Skin of body (tissue), 1 donor: ENCODE measurements at regions not wholly inside any gene's neighbourhood (a gene's known extent, or its start where the extent isn't known, plus 50 kb on each side); places are given as distances from the start of the nearest gene placed in this dataset.
"Not testable (repeated sequence)": the region's sequence is repeated elsewhere in the genome, so short reads cannot be mapped to it uniquely, and the experiment has no call there.

ENCODE experiments used
- DNase-seq: peaks from one replicate; lab custom pipeline; 2025; lab: John Stamatoyannopoulos, UW

- not testable (repeated sequence) for DNase-seq
These were observed 532.4 kb downstream of the KIF20B start for GRCh38 chr10:90233805-90234204.

GRCh38 chr10:90245623-90246022, 544.2 kb downstream of the KIF20B start:
- DNase-seq, result no peak

- DNase-seq, result not testable (repeated sequence)
These were observed 549.4 kb downstream of the KIF20B start for GRCh38 chr10:90250784-90251183.

GRCh38 chr10:90269699-90270098, 568.3 kb downstream of the KIF20B start:
- DNase-seq, result no peak

GRCh38 chr10:90274721-90275468, 573.5 kb downstream of the KIF20B start:
- DNase-seq, result no peak

- no peak for DNase-seq
These were observed 575.6 kb downstream of the KIF20B start for GRCh38 chr10:90276894-90277475.

- no peak for DNase-seq
These were observed 571.4 kb downstream of the HTR7 start for GRCh38 chr10:90286406-90286805.

GRCh38 chr10:90286941-90287340, 570.9 kb downstream of the HTR7 start:
- no peak for DNase-seq

- DNase-seq, result peak; percentile 35
These were observed 569.4 kb downstream of the HTR7 start for GRCh38 chr10:90288391-90288933.

- DNase-seq, result no peak
These were observed 568.8 kb downstream of the HTR7 start for GRCh38 chr10:90289037-90289436.

- DNase-seq, result no peak
These were observed 564.2 kb downstream of the HTR7 start for GRCh38 chr10:90293616-90294015.

- DNase-seq, result not testable (repeated sequence)
These were observed 562.9 kb downstream of the HTR7 start for GRCh38 chr10:90294821-90295540.

- DNase-seq, result not testable (repeated sequence)
These were observed 555.8 kb downstream of the HTR7 start for GRCh38 chr10:90302031-90302430.

GRCh38 chr10:90302758-90303481, 554.9 kb downstream of the HTR7 start:
- DNase-seq, result no peak

- DNase-seq, result peak; percentile 12
These were observed 553.3 kb downstream of the HTR7 start for GRCh38 chr10:90304533-90304932.

- peak; percentile 89 for DNase-seq
These were observed 551.7 kb downstream of the HTR7 start for GRCh38 chr10:90306187-90306586.

GRCh38 chr10:90308223-90308622, 549.6 kb downstream of the HTR7 start:
- peak; percentile 42 for DNase-seq

GRCh38 chr10:90313576-90314325, 544.1 kb downstream of the HTR7 start:
- peak; percentile 1 for DNase-seq

- DNase-seq, result no peak
These were observed 543.1 kb downstream of the HTR7 start for GRCh38 chr10:90314718-90315117.

- no peak for DNase-seq
These were observed 540.7 kb downstream of the HTR7 start for GRCh38 chr10:90317172-90317571.

- no peak for DNase-seq
These were observed 539.2 kb downstream of the HTR7 start for GRCh38 chr10:90318659-90319058.
